ENCODE measurements at regions not wholly inside any gene's neighbourhood (a gene's known extent, or its start where the extent isn't known, plus 50 kb on each side); places are given as distances from the start of the nearest gene placed in this dataset.
"Not testable (repeated sequence)": the region's sequence is repeated elsewhere in the genome, so short reads cannot be mapped to it uniquely, and the experiment has no call there.

- H3K36me3 Mint-ChIP-seq; H3K27me3 Mint-ChIP-seq; POLR2A ChIA-PET; H3K4me1 Mint-ChIP-seq; DNase-seq; ATAC-seq (ENCODE audit: low read depth); H3K27ac Mint-ChIP-seq; H3K9me3 Mint-ChIP-seq; H3K4me3 Mint-ChIP-seq: not testable (repeated sequence)
These were observed 591.7 kb downstream of the TRIB2 start for GRCh38 chr2:13308478-13308805.

- no peak overlapping the region for H3K27ac Mint-ChIP-seq
- H3K27me3 Mint-ChIP-seq = no peaks in the 10 kb centered on the region
- H3K4me3 Mint-ChIP-seq = no peak overlapping the region
- H3K36me3 Mint-ChIP-seq = no peaks in the 10 kb centered on the region
- no peak for ATAC-seq (ENCODE audit: low read depth)
- POLR2A ChIA-PET = no interaction called here
- no peak for DNase-seq
- no peaks in the 10 kb centered on the region for H3K4me1 Mint-ChIP-seq
- H3K9me3 Mint-ChIP-seq = no peaks in the 10 kb centered on the region
These were observed 592.3 kb downstream of the TRIB2 start for GRCh38 chr2:13308989-13309388.

- POLR2A ChIA-PET = no interaction called here
- Mint-ChIP-seq H3K9me3 (no peaks in the 10 kb centered on the region), H3K27me3 (no peaks in the 10 kb centered on the region), H3K27ac (no peak overlapping the region), H3K4me3 (no peak overlapping the region), H3K4me1 (no peaks in the 10 kb centered on the region), H3K36me3 (no peaks in the 10 kb centered on the region)
- no peak for DNase-seq
- ATAC-seq (ENCODE audit: low read depth) = no peak
These were observed 615.3 kb downstream of the TRIB2 start for GRCh38 chr2:13332060-13332459.

GRCh38 chr2:13334071-13334470 lies 617.3 kb downstream of the TRIB2 start:
- H3K27me3 Mint-ChIP-seq; H3K36me3 Mint-ChIP-seq; H3K4me1 Mint-ChIP-seq; ATAC-seq (ENCODE audit: low read depth); H3K9me3 Mint-ChIP-seq; H3K4me3 Mint-ChIP-seq; H3K27ac Mint-ChIP-seq; DNase-seq; POLR2A ChIA-PET: not testable (repeated sequence)

GRCh38 chr2:13334545-13334944 lies 617.8 kb downstream of the TRIB2 start:
- no peak for DNase-seq
- Mint-ChIP-seq H3K27ac (no peak overlapping the region), H3K27me3 (no peaks in the 10 kb centered on the region), H3K36me3 (no peaks in the 10 kb centered on the region), H3K4me3 (no peak overlapping the region), H3K9me3 (no peaks in the 10 kb centered on the region), H3K4me1 (no peaks in the 10 kb centered on the region)
- POLR2A ChIA-PET = no interaction called here
- ATAC-seq (ENCODE audit: low read depth) = no peak

- no peaks in the 10 kb centered on the region for H3K27me3 Mint-ChIP-seq
- no peaks in the 10 kb centered on the region for H3K9me3 Mint-ChIP-seq
- H3K4me1 Mint-ChIP-seq = no peaks in the 10 kb centered on the region
- DNase-seq (no peak), ATAC-seq (ENCODE audit: low read depth) (no peak)
- POLR2A ChIA-PET = no interaction called here
- no peak overlapping the region for H3K4me3 Mint-ChIP-seq
- no peaks in the 10 kb centered on the region for H3K36me3 Mint-ChIP-seq
- H3K27ac Mint-ChIP-seq = no peak overlapping the region
These were observed 619.3 kb downstream of the TRIB2 start for GRCh38 chr2:13335862-13336535.

GRCh38 chr2:13351068-13351467 lies 634.3 kb downstream of the TRIB2 start:
- POLR2A ChIA-PET = no interaction called here
- no peak overlapping the region for H3K27ac Mint-ChIP-seq
- H3K36me3 Mint-ChIP-seq = no peaks in the 10 kb centered on the region
- H3K4me3 Mint-ChIP-seq = no peak overlapping the region
- no peak for ATAC-seq (ENCODE audit: low read depth)
- H3K4me1 Mint-ChIP-seq = no peaks in the 10 kb centered on the region
- H3K27me3 Mint-ChIP-seq = no peaks in the 10 kb centered on the region
- DNase-seq = no peak
- H3K9me3 Mint-ChIP-seq = peaks cover 2% of the 10 kb centered on the region

- H3K27ac Mint-ChIP-seq = no peak overlapping the region
- no peaks in the 10 kb centered on the region for H3K27me3 Mint-ChIP-seq
- H3K4me1 Mint-ChIP-seq = no peaks in the 10 kb centered on the region
- POLR2A ChIA-PET = no interaction called here
- no peak for DNase-seq
- ATAC-seq (ENCODE audit: low read depth) = no peak
- H3K36me3 Mint-ChIP-seq = no peaks in the 10 kb centered on the region
- H3K4me3 Mint-ChIP-seq = no peak overlapping the region
- peaks cover 2% of the 10 kb centered on the region for H3K9me3 Mint-ChIP-seq
These were observed 636.3 kb downstream of the TRIB2 start for GRCh38 chr2:13353083-13353482.

GRCh38 chr2:13354031-13354430 lies 637.3 kb downstream of the TRIB2 start:
- H3K4me3 Mint-ChIP-seq = no peak overlapping the region
- no peak overlapping the region for H3K27ac Mint-ChIP-seq
- no peaks in the 10 kb centered on the region for H3K4me1 Mint-ChIP-seq
- POLR2A ChIA-PET = no interaction called here
- H3K9me3 Mint-ChIP-seq = no peaks in the 10 kb centered on the region
- no peaks in the 10 kb centered on the region for H3K27me3 Mint-ChIP-seq
- H3K36me3 Mint-ChIP-seq = no peaks in the 10 kb centered on the region
- ATAC-seq (ENCODE audit: low read depth) (no peak), DNase-seq (no peak)

- H3K27ac Mint-ChIP-seq; DNase-seq; H3K9me3 Mint-ChIP-seq; H3K27me3 Mint-ChIP-seq; H3K4me1 Mint-ChIP-seq; POLR2A ChIA-PET; ATAC-seq (ENCODE audit: low read depth); H3K36me3 Mint-ChIP-seq; H3K4me3 Mint-ChIP-seq: not testable (repeated sequence)
These were observed 665.2 kb downstream of the TRIB2 start for GRCh38 chr2:13381928-13382327.

- H3K4me3 Mint-ChIP-seq; H3K36me3 Mint-ChIP-seq; ATAC-seq (ENCODE audit: low read depth); DNase-seq; H3K27ac Mint-ChIP-seq; H3K27me3 Mint-ChIP-seq; POLR2A ChIA-PET; H3K4me1 Mint-ChIP-seq; H3K9me3 Mint-ChIP-seq: not testable (repeated sequence)
These were observed 672.4 kb downstream of the TRIB2 start for GRCh38 chr2:13389172-13389571.

GRCh38 chr2:13390676-13391075 lies 673.9 kb downstream of the TRIB2 start:
- H3K27me3 Mint-ChIP-seq = no peaks in the 10 kb centered on the region
- DNase-seq = no peak
- ATAC-seq (ENCODE audit: low read depth) = no peak
- H3K4me3 Mint-ChIP-seq = no peak overlapping the region
- POLR2A ChIA-PET = no interaction called here
- no peaks in the 10 kb centered on the region for H3K4me1 Mint-ChIP-seq
- H3K27ac Mint-ChIP-seq = no peak overlapping the region
- H3K36me3 Mint-ChIP-seq = no peaks in the 10 kb centered on the region
- peaks cover 1% of the 10 kb centered on the region for H3K9me3 Mint-ChIP-seq

- ATAC-seq (ENCODE audit: low read depth) = no peak
- Mint-ChIP-seq H3K27me3 (no peaks in the 10 kb centered on the region), H3K4me1 (no peaks in the 10 kb centered on the region), H3K27ac (no peak overlapping the region), H3K4me3 (no peak overlapping the region), H3K9me3 (peaks cover 9% of the 10 kb centered on the region), H3K36me3 (no peaks in the 10 kb centered on the region)
- POLR2A ChIA-PET = no interaction called here
- DNase-seq = no peak
These were observed 684.6 kb downstream of the TRIB2 start for GRCh38 chr2:13401312-13401711.

- H3K4me3 Mint-ChIP-seq = no peak overlapping the region
- H3K27me3 Mint-ChIP-seq = no peaks in the 10 kb centered on the region
- POLR2A ChIA-PET = no interaction called here
- DNase-seq (no peak), ATAC-seq (ENCODE audit: low read depth) (no peak)
- H3K36me3 Mint-ChIP-seq = no peaks in the 10 kb centered on the region
- H3K9me3 Mint-ChIP-seq = peaks cover 14% of the 10 kb centered on the region
- no peak overlapping the region for H3K27ac Mint-ChIP-seq
- H3K4me1 Mint-ChIP-seq = no peaks in the 10 kb centered on the region
These were observed 697.3 kb downstream of the TRIB2 start for GRCh38 chr2:13413989-13414388.

- no peak for DNase-seq
These were observed 698.2 kb downstream of the TRIB2 start for GRCh38 chr2:13414897-13415296.

More at GRCh38 chr2:13414897-13415296, 698.2 kb downstream of the TRIB2 start:
- H3K36me3 Mint-ChIP-seq = no peaks in the 10 kb centered on the region
- no peak overlapping the region for H3K27ac Mint-ChIP-seq
- H3K4me1 Mint-ChIP-seq = no peaks in the 10 kb centered on the region
- H3K4me3 Mint-ChIP-seq = no peak overlapping the region
- POLR2A ChIA-PET = no interaction called here
- ATAC-seq (ENCODE audit: low read depth) = no peak
- H3K9me3 Mint-ChIP-seq = peaks cover 12% of the 10 kb centered on the region
- H3K27me3 Mint-ChIP-seq = no peaks in the 10 kb centered on the region
